Astrocyte (in vitro differentiated cells and primary cell): ENCODE measurements at regions not wholly inside any gene's neighbourhood (a gene's known extent, or its start where the extent isn't known, plus 50 kb on each side); places are given as distances from the start of the nearest gene placed in this dataset.

Experiments used
- DNase-seq: peaks from one replicate; pipeline ENCODE4 v3.0.0-alpha.2; 2010; ENCODE audit warnings: low read depth
- FAIRE-seq: peaks from 2 replicates; lab custom pipeline; 2011; peaks lifted over from hg19 to GRCh38; lab: Jason Lieb, UNC
- H2AFZ ChIP-seq: 2 replicates; pipeline ENCODE4 v1.6.0; 2012; ENCODE audit warnings: low read depth, low read length, inconsistent platforms
- H3K27ac ChIP-seq: 2 replicates; pipeline ENCODE4 v1.5.1; 2011; ENCODE audit warnings: low read depth, low read length, inconsistent platforms
- H3K27me3 ChIP-seq: 2 replicates; pipeline ENCODE4 v1.6.0; 2011; ENCODE audit warnings: low read length, inconsistent platforms; ENCODE audit not compliant: insufficient read depth
- H3K36me3 ChIP-seq: 2 replicates; pipeline ENCODE4 v1.5.1; 2011; ENCODE audit warnings: low read length, inconsistent platforms; ENCODE audit not compliant: insufficient read depth
- H3K4me1 ChIP-seq: 2 replicates; pipeline ENCODE4 v1.5.1; 2011; ENCODE audit warnings: low read length, inconsistent platforms; ENCODE audit not compliant: insufficient read depth
- H3K4me2 ChIP-seq: 2 replicates; pipeline ENCODE4 v1.6.0; 2012; ENCODE audit warnings: low read length, inconsistent platforms
- H3K4me3 ChIP-seq: 2 replicates; pipeline ENCODE4 v1.5.1; 2011; ENCODE audit warnings: low read depth, mild to moderate bottlenecking, low read length, inconsistent platforms; ENCODE audit not compliant: insufficient read depth
- H3K79me2 ChIP-seq: 2 replicates; pipeline ENCODE4 v1.6.0; 2012; ENCODE audit warnings: mild to moderate bottlenecking, low read length, inconsistent platforms; ENCODE audit not compliant: insufficient read depth
- H3K9ac ChIP-seq: 2 replicates; pipeline ENCODE4 v1.6.0; 2012; ENCODE audit warnings: mild to moderate bottlenecking, low read length, inconsistent platforms
- H3K9me3 ChIP-seq: 2 replicates; pipeline ENCODE4 v1.5.1; 2012; ENCODE audit warnings: low read depth, mild to moderate bottlenecking, low read length, inconsistent platforms; ENCODE audit not compliant: insufficient read depth
- H4K20me1 ChIP-seq: 2 replicates; pipeline ENCODE4 v1.6.0; 2012; ENCODE audit warnings: low read length, inconsistent platforms; ENCODE audit not compliant: insufficient read depth
- H3K27ac Mint-ChIP-seq: one replicate; pipeline ENCODE4 v1.8.0; 2021; ENCODE audit warnings: mild to moderate bottlenecking, mixed read lengths; ENCODE audit not compliant: unreplicated experiment
- H3K27me3 Mint-ChIP-seq: one replicate; pipeline ENCODE4 v1.8.0; 2021; ENCODE audit warnings: low read depth, mixed read lengths; ENCODE audit not compliant: unreplicated experiment
- H3K36me3 Mint-ChIP-seq: one replicate; pipeline ENCODE4 v1.8.0; 2021; ENCODE audit warnings: low read depth, mixed read lengths; ENCODE audit not compliant: unreplicated experiment
- H3K4me1 Mint-ChIP-seq: one replicate; pipeline ENCODE4 v1.8.0; 2021; ENCODE audit warnings: low read depth, mixed read lengths; ENCODE audit not compliant: unreplicated experiment
- H3K4me3 Mint-ChIP-seq: one replicate; pipeline ENCODE4 v1.8.0; 2021; ENCODE audit warnings: mild to moderate bottlenecking, moderate library complexity, mixed read lengths; ENCODE audit not compliant: unreplicated experiment
- H3K9me3 Mint-ChIP-seq: one replicate; pipeline ENCODE4 v1.8.0; 2021; ENCODE audit warnings: mild to moderate bottlenecking, mixed read lengths; ENCODE audit not compliant: unreplicated experiment
- CTCF ChIP-seq: IDR thresholded peaks from 2 replicates; pipeline ENCODE4 v1.5.1; 2011; ENCODE audit warnings: low read depth, mild to moderate bottlenecking, inconsistent platforms, low read length, moderate library complexity; ENCODE audit not compliant: insufficient read depth
- EZH2 ChIP-seq: IDR thresholded peaks from 2 replicates; pipeline ENCODE4 v1.6.1; 2012; ENCODE audit warnings: mild to moderate bottlenecking, low read length, inconsistent platforms; ENCODE audit not compliant: insufficient read depth

GRCh38 chr5:92544596-92544995, 1036.4 kb downstream of the NR2F1-AS1 start:
- Histone ChIP-seq H3K36me3 (no peaks in the 10 kb centered on the region), H3K9me3 (no peaks in the 10 kb centered on the region), H3K27ac (no peak overlapping the region), H3K27me3 (no peaks in the 10 kb centered on the region), H4K20me1 (no peaks in the 10 kb centered on the region), H3K4me1 (no peaks in the 10 kb centered on the region), H2AFZ (no peak overlapping the region), H3K4me3 (no peak overlapping the region), H3K9ac (no peak overlapping the region), H3K79me2 (no peaks in the 10 kb centered on the region), H3K4me2 (no peak overlapping the region)
- H3K36me3 Mint-ChIP-seq = no peaks in the 10 kb centered on the region
- TF ChIP-seq CTCF = no peak
- TF ChIP-seq EZH2 = no peak
- no peaks in the 10 kb centered on the region for H3K27me3 Mint-ChIP-seq
- FAIRE-seq (no peak), DNase-seq (peak; percentile 38)
- H3K4me3 Mint-ChIP-seq = no peak overlapping the region
- peaks cover 8% of the 10 kb centered on the region for H3K4me1 Mint-ChIP-seq
- H3K27ac Mint-ChIP-seq = no peak overlapping the region
- H3K9me3 Mint-ChIP-seq = peaks cover 2% of the 10 kb centered on the region

GRCh38 chr5:92544036-92544435, 1037.0 kb downstream of the NR2F1-AS1 start:
- H3K27ac ChIP-seq = no peak overlapping the region

More at GRCh38 chr5:92544036-92544435, 1037.0 kb downstream of the NR2F1-AS1 start:
- FAIRE-seq (peak; percentile 55), DNase-seq (peak; percentile 31)
- no peak overlapping the region for H3K4me3 ChIP-seq
- Mint-ChIP-seq H3K4me1 (peaks cover 8% of the 10 kb centered on the region), H3K36me3 (no peaks in the 10 kb centered on the region), H3K9me3 (peaks cover 2% of the 10 kb centered on the region), H3K4me3 (no peak overlapping the region), H3K27ac (no peak overlapping the region), H3K27me3 (no peaks in the 10 kb centered on the region)
- H3K79me2 ChIP-seq = no peaks in the 10 kb centered on the region
- no peak overlapping the region for H2AFZ ChIP-seq
- H3K4me2 ChIP-seq = no peak overlapping the region
- TF ChIP-seq EZH2 (no peak), CTCF (no peak)
- H3K36me3 ChIP-seq = no peaks in the 10 kb centered on the region
- no peak overlapping the region for H3K9ac ChIP-seq
- H3K4me1 ChIP-seq = no peaks in the 10 kb centered on the region
- H3K27me3 ChIP-seq = no peaks in the 10 kb centered on the region
- no peaks in the 10 kb centered on the region for H4K20me1 ChIP-seq
- H3K9me3 ChIP-seq = no peaks in the 10 kb centered on the region
